HG03439 (cell line): ENCODE measurements at regions not wholly inside any gene's neighbourhood (a gene's known extent, or its start where the extent isn't known, plus 50 kb on each side); places are given as distances from the start of the nearest gene placed in this dataset.
"Not testable (repeated sequence)": the region's sequence is repeated elsewhere in the genome, so short reads cannot be mapped to it uniquely, and the experiment has no call there.

ENCODE experiments used
- ATAC-seq: cut with Tn5 transposase; IDR thresholded peaks from one replicate; pipeline ENCODE4 v1.9.1; 2021; ENCODE audit warnings: mild to moderate bottlenecking, moderate library complexity; ENCODE audit not compliant: unreplicated experiment

- ATAC-seq, result no peak
Measured at GRCh38 chr3:103410231-103410630, 975.4 kb downstream of the ZPLD1 start.

GRCh38 chr3:103421460-103421859 lies 986.6 kb downstream of the ZPLD1 start:
- no peak for ATAC-seq

GRCh38 chr3:103437883-103438282 lies 1003.1 kb downstream of the ZPLD1 start:
- ATAC-seq, result no peak

- peak; percentile 90 for ATAC-seq
Measured at GRCh38 chr3:103440539-103441203, 1005.9 kb downstream of the ZPLD1 start.

GRCh38 chr3:103446953-103447629 lies 1012.3 kb downstream of the ZPLD1 start:
- ATAC-seq, result no peak

GRCh38 chr3:103453152-103453551 lies 1018.3 kb downstream of the ZPLD1 start:
- no peak for ATAC-seq

- no peak for ATAC-seq
Measured at GRCh38 chr3:103459815-103460214, 1025.0 kb downstream of the ZPLD1 start.

- ATAC-seq, result no peak
Measured at GRCh38 chr3:103470498-103470897, 1035.7 kb downstream of the ZPLD1 start.

GRCh38 chr3:103494011-103494410 lies 1059.2 kb downstream of the ZPLD1 start:
- no peak for ATAC-seq

GRCh38 chr3:103494512-103494911 lies 1059.7 kb downstream of the ZPLD1 start:
- ATAC-seq, result no peak

- ATAC-seq, result no peak
Measured at GRCh38 chr3:103495186-103495585, 1060.4 kb downstream of the ZPLD1 start.

GRCh38 chr3:103499132-103499900 lies 1064.5 kb downstream of the ZPLD1 start:
- ATAC-seq, result no peak

GRCh38 chr3:103499967-103500366 lies 1065.2 kb downstream of the ZPLD1 start:
- no peak for ATAC-seq

GRCh38 chr3:103510760-103511159 lies 1075.9 kb downstream of the ZPLD1 start:
- ATAC-seq, result no peak

GRCh38 chr3:103511891-103512290 lies 1077.1 kb downstream of the ZPLD1 start:
- ATAC-seq, result no peak

GRCh38 chr3:103512595-103512994 lies 1077.8 kb downstream of the ZPLD1 start:
- ATAC-seq, result no peak

GRCh38 chr3:103513003-103513402 lies 1078.2 kb downstream of the ZPLD1 start:
- no peak for ATAC-seq

GRCh38 chr3:103515116-103515515 lies 1080.3 kb downstream of the ZPLD1 start:
- no peak for ATAC-seq

GRCh38 chr3:103516950-103517349 lies 1082.1 kb downstream of the ZPLD1 start:
- ATAC-seq, result no peak

GRCh38 chr3:103531327-103531726 lies 1096.5 kb downstream of the ZPLD1 start:
- ATAC-seq, result not testable (repeated sequence)

GRCh38 chr3:103532986-103533385 lies 1098.2 kb downstream of the ZPLD1 start:
- no peak for ATAC-seq

GRCh38 chr3:103554451-103554850 lies 1119.6 kb downstream of the ZPLD1 start:
- ATAC-seq, result no peak
